HG02642 (cell line): ENCODE measurements at regions not wholly inside any gene's neighbourhood (a gene's known extent, or its start where the extent isn't known, plus 50 kb on each side); places are given as distances from the start of the nearest gene placed in this dataset.

Experiments
- ATAC-seq: cut with Tn5 transposase; IDR thresholded peaks from one replicate; pipeline ENCODE4 v1.9.1; 2021; ENCODE audit warnings: mild to moderate bottlenecking; ENCODE audit not compliant: unreplicated experiment, poor library complexity

DNA sequence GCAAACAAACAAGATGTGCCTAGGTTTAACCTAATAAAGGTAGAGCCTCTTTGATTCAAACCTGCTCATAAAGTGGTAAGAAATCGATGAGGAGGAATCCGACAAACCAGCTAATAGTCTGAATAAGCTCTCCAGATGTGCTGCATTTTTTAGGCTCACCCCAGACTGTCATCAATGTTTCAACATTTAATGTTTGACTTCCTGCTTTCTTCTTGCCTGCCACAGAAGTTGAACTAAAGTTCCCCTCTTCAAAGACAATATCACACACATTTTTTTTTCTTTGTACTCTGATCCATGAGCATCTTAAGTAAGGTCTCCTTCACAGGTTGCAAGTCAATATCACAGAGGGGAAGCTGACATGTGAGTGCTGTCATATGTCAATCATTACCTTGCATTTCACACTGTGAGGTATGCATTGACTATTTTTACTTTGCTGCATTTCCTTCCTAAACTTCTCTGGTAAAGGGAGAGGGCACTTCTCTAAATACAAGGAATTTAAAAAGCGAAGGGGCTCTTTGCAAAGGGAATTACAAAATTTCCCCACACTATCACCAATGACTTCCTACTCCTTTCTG lies 172.3 kb upstream of the MCTP2 start:
- no peak for ATAC-seq

DNA sequence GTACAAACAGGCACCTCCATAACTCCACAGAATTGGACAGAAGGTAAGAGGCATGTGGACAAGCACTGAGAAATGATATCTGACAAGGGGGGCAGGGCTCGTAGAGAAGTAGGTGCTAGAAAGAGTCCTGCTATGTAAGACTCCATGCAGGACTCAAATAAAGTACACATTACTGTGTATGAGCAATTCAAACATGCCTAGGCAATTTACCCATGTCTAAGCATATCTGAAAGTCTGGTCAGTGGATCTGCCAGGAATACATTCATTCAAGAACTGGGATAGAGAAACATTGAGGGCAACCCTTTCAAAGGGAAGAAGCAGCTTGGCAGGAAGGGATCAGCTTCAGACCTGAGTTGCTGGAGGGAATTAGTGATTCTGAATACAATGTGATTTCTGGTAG lies 174.1 kb upstream of the MCTP2 start:
- ATAC-seq, result no peak

DNA sequence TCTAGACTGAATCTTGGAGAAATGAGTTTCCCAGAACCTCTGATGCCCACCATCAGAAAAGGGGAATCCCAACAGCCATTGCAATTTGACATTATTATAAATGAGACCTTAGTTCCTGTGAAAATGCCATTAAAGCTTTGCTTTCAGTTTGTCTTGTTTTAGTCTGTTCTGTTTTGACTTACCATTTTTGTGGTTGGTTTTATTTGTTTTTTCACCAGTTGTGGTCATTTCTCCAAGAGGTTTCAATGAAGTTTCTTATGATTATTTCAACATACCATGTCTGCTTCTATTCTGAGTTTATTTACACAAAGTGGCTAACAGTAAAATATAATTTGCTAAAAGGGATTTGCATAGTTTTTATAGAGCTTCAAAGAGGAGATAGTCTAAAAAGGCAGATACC lies 175.0 kb upstream of the MCTP2 start:
- ATAC-seq, result no peak

DNA sequence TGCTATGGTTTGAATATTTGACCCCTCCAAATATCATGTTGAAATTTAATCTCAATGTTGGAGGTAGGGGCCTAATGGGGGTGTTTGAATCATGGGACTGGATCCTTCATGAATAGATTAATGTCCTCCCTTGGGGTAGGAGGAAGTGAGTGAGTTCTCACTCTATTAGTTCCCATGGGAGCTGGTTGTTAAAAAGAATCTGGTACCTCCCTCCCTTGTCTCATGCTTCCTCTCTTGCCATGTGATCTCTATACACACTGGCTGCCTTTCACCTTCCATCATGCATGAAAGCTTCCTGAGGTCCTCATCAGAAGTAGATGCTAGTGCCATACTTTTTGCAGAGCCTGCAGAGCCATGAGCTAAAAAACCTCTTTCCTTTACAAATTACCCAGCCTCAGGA lies 177.7 kb upstream of the MCTP2 start:
- ATAC-seq, result no peak

DNA sequence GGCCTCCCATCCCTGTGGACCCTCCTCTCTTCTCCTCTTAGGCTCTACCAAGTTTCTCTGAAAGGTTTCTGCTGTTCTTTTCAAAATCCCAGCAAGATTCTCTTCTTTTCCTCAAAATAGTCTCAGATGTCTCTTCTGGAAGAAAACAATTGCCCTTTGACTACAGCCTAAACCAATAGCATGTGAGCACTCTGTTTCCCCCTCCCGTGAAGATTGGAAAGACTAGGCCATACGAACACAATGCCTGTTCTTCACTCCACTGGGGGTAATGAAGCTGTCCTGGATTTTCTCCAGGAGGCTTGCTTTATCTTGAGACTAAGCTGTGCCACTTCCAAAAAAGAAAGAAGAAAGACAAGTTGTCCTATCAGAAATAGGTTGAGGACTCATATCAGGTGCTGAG lies 178.7 kb upstream of the MCTP2 start:
- ATAC-seq, result no peak

DNA sequence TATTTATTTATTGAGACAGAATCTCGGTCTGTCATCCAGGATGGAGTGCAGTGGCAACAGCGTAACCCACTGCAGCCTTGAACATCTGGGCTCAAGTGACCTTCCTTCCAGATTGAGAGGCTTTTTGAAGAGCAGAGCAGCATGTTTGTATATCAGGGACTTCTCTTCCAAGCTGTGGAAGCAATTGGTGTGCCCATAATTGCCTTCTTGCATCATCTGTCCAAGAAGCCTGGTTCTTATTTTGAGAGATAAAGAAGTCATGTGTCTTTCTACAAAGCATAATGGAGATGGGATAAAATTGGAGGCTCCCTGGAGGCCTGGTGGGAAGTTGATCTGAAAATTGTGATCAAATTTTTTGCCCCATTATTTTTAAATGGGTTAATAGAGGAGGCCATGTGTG lies 183.8 kb upstream of the MCTP2 start:
- ATAC-seq, result no peak

DNA sequence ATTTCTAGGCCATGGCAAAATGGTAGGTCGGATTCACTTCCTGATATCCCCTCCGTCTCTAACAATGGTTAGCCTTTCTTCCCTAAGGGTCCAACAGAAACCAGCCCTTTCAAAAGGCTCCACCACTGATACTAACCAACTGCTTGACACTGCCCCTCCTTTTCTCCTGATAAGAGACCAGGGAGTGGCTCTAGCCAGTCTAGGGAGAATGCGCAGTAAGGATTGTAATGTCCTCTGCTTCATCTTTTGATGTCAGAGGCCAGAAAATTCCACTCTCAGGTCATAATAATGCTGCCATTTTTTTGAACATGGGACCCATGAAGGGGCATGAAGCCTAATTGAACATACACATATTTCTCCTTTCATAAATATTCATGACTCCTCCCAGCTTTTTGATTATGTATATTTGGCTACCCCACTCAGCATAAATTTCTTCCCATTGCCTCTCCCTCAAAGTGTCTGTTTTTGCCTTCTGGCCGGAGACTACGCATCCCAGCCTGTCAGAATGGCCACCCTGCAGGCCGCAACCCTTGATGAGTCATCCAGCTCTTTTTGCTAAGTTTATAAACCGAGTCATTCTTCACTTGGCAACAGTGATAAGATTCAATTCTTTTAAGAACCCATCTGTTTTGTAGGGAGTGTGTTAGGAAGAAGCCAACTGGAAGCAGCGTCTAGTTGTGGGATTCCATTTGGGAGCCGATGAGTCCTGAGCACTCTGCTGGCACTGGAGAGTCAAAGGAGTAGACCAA lies 189.0 kb upstream of the MCTP2 start:
- no peak for ATAC-seq

DNA sequence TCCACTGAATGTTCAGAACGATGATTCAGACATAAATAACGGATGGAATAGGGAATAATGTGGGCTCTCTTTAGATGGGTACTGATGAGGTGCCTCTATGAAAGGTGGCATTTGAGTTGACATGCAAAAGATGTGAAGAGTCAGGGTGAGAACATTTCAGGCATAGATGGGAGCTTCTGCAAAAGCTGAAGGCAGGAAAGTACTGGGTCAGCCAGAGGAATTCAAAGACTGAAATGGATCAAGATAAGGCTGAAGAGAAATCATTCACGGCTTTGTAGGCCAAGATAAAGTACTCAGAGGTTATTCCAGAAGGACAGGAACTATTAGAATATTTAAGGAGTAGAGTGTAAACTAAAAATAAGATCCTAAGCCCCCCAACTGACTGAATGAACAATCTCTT lies 189.6 kb upstream of the MCTP2 start:
- no peak for ATAC-seq

DNA sequence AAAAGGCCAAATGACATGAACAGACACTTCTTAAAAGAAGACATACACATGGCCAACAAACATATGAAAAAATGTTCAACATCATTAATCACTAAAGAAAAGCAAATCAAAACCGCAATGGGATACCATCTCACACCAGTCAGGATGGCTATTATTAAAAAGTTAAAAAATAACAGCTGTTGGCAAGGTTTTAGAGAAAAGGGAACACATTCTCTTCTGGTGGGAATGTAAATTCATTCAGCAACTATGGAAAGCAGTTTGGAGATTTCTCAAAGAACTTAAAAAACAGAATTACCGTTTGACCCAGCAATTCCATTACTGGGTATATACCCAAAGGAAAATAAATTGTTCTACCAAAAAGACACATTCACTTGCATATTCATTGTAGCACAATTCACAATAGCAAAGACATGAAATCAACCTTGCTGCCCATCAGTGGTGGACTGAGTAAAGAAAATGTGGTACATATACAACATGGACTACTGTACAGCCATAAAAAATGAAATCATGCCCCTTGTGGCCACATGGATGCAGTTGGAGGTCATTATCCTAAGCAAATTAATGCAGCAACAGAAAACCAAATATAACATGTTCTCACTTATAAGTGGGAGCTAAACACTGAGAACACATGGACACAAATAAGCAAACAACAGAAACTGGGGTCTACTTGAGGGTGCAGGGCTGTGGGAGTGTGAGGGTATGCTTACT lies 190.7 kb upstream of the MCTP2 start:
- ATAC-seq, result no peak

DNA sequence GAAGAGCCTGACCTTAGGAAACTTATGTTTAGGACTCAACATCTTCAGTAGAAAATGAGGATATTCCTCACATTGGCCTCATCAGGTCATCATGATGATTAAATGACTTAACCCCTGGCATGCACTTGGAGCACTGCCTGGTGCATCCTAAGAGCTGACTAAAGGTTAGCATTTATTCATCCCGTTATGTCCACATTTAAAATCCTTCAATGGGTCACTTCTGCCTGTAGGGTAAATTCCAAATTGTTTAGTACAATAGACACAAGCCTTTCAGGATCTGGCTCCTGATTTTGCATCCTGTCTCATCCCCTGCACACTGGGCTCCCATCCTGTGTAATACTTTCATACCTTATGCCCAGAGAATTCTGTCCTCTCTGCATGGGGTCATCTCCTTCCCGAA lies 195.2 kb upstream of the MCTP2 start:
- ATAC-seq, result no peak

DNA sequence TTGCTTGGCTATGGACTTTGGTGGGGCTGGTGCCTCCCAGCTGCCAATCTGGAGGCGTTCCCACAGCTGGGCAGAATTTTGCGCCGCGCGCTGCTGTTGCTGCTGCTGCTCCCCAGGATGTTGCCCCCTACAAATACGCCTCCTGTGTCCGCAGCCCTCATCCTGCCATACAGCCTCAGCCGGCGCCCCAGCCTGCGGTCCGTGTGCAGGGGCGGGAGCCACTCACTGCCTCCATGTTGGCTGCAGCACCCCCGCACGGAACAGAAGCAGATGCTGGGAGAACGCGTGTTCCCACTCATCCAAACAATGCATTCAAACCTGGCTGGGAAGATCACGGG lies 197.7 kb upstream of the MCTP2 start:
- no peak for ATAC-seq

DNA sequence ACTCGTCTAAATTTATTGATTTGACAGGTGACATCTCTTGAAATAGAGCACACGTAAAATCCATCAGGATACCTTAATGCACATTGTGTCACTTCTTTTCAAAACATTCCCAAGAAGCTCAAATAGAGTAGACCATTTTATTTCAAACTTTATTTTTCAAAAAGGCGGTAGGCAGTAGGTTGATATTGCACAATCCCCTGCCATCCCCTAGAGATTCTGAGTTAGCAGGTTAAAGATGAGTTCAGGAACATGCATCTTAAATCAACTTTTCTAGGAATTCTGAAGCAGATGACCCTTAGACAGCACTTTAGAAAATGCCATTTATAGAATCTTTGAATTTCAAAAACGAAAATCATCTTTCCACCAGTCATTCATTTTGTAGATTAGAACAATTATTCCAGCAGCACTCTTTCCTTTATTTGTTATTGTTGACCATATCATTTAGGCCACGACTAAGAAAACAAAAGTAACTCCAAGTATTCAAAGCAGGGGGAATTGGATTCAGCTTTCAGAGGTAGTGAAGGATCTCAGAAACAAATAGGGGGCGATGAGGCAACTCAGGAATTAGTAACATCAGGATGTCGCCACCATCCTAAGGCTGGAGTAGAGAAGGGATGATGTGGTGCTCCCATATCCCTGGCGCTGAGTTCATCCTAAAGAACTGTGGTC lies 198.2 kb upstream of the MCTP2 start:
- ATAC-seq, result no peak

DNA sequence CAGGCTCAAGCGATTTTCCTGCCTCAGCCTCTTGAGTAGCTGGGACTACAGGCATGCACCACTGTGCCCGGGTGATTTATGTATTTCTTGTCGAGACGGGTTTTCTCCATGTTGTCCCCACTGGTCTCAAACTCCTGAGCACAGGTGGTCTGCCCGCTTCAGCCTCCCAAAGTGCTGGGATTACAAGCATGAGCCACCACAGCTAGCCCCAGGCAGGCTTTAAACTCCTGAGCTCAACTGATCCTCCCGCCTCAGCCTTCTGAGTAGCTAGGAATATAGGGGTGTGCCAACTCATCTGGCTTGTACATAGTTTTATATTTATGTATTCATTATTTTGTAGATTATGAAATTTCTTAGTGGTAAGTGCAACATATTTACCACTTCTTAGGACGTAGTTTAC lies 198.8 kb upstream of the MCTP2 start:
- ATAC-seq, result no peak

DNA sequence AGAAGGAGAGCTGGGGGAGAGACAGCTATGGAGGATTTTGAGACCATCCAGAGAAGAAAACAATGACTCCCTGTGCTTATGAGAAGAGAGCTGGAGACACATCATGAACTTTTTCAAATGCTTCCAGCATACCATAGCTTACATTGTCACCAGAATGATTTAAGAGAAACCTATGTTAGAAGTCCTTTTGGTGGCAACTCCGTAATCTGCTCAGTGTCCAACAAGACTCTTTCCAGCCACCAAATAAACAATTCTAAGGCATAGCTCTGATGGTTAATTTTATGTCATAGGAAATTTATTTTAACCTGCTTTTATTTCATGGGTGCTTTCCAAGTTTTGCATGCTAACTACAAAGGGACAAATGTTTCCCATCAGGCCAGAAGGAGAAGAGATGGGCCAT lies 200.3 kb upstream of the MCTP2 start:
- no peak for ATAC-seq

DNA sequence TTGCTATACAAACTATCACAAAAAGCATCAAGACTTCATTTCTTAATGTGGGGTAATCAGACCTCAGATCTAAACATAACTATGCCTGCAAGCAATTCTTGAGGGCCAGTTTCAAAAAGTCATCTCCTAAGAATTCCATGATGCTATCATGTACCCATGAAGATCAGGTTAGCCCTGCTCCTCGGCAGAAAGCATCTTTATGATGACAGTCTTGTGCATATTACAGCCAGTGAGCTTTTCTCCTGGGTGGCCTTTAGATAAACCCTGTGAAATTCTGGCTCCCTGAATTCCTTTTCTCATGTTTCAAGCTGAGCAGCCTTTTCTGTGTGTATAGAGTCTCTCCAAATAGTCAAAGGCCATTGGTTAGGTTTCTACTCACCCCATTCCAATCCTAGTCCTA lies 201.9 kb upstream of the MCTP2 start:
- no peak for ATAC-seq

DNA sequence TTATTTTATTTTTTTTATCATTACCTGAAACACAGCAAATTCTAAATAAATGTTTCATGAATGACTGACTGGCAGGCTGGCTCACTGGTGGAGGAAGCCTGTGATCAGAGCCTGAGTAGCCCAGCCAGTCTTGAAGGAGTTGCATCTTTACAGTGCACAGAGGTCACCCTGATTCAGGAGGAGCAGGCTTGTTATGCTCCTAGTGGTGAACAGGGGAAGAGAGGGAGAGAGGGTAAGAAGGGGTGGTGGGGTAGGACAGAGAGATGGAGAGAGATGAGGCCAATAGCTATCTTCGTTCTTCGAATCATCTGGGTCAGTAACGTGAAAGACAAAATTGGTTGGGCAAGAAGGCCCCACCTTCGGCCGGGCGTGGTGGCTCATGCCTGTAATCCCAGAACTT lies 202.6 kb upstream of the MCTP2 start:
- ATAC-seq, result no peak

DNA sequence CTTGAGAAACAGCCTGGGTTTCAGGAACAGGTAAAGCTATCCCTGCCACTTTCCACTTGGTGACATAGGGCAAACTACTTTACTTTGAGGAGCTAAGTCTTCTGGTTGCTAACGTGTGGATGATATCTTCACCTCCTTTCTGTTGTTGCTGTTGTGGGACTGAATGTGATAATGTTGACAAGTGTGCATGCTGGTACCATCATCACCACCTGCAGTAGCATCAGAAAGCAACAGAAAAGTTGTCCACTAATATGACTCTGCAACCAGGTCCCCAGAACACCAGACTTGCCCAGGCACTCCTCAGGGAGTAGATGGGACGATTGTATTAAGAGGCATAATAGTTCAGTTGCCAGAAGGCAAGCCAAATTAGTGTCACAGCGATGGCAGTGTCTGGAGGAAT lies 203.2 kb upstream of the MCTP2 start:
- no peak for ATAC-seq

DNA sequence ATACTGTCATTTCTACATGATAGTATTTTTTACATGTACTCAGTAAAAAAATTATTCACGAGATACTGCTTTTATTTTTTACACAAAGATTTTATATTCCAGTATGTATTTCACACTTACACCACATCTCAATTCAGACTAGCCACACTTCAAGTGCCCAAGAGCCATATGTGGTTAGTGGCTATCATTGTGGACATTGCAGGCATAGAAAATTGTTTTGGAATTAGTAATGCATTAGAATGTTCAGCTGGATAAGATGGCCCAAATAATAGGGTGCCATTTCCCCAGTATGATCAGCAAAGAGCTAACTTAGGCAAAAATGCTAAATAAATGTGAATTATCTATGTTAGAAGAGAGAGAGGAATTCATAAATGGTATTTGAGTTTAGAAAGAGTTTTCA lies 203.8 kb upstream of the MCTP2 start:
- ATAC-seq, result no peak

DNA sequence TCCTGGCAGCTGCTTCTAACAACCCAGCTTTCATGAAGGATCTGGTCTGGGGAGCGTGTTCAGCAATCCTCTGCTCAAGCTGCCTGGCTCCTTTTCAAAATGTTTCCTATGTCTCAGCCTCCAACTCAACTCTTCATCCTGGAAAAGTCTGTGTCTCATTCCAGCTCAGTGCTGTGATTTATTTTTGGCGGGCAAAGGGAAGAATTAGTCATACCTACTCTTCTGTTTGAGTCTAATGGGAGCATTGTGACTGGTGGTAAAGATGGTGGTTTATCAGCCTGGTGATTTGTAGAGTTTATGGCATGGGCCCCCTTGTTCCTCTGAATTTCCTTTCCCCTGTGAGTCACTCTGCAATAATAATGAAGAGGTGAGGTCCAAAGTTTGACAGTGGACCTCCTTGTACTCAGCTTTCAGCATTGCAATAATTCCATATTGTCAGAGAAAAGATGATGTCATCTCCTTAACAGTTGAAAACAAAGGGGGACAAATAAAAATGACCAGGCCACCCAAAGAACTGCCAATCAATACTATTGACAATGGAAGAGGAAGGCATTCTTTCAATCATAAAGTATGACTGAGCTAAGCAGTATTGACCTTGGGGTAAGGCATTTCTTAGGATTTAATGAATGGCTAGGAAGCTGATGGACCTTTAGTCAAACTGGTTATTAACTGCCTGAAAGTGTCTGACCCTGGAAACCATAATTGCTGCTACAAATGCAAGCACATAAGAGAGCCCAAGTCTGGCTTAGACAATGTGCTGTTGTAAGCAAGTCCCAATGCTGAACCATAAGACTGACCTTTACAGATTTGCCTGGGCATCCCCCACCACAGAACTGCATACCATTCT lies 204.7 kb upstream of the MCTP2 start:
- ATAC-seq, result no peak

DNA sequence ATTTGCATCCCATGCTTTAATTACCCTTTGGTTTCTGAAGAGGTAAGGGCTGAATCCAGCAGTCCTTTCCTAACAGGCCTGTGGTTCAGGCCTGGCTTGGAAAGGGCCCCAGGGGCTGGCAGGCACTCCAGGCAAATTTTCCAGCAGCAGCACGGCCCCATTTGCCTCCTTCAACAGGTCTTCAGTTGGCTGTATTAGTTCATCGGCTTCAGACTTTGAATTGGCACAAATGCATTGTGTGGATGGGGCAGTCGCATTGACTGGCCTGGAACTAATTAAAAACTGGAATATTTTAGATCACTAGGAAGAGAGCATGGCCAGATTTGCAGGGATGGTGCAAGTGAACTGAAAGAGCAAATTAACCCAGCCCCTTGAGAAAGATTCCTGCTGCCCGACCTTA lies 207.8 kb upstream of the MCTP2 start:
- ATAC-seq, result no peak
